Right hindlimb (tissue), 1 donor: ENCODE measurements at regions not wholly inside any gene's neighbourhood (a gene's known extent, or its start where the extent isn't known, plus 50 kb on each side); places are given as distances from the start of the nearest gene placed in this dataset.

Experiments
- DNase-seq: peaks from one replicate; pipeline ENCODE4 v3.0.0-alpha.2; 2018

- DNase-seq = no peak
Measured at GRCh38 chr3:111314181-111314873, 227.7 kb upstream of the CD96 start.

GRCh38 chr3:111314898-111315297, 227.1 kb upstream of the CD96 start:
- DNase-seq = peak; percentile 24

GRCh38 chr3:111315930-111316587, 225.9 kb upstream of the CD96 start:
- no peak for DNase-seq

GRCh38 chr3:111318289-111318688, 223.7 kb upstream of the CD96 start:
- DNase-seq = no peak

GRCh38 chr3:111319598-111319997, 222.4 kb upstream of the CD96 start:
- no peak for DNase-seq

GRCh38 chr3:111321786-111322185, 220.2 kb upstream of the CD96 start:
- DNase-seq = no peak

GRCh38 chr3:111323019-111323418, 219.0 kb upstream of the CD96 start:
- DNase-seq = no peak

GRCh38 chr3:111324151-111324550, 217.8 kb upstream of the CD96 start:
- DNase-seq = no peak

- DNase-seq = no peak
Measured at GRCh38 chr3:111324645-111325044, 217.4 kb upstream of the CD96 start.

- DNase-seq = no peak
Measured at GRCh38 chr3:111325160-111325718, 216.8 kb upstream of the CD96 start.

- no peak for DNase-seq
Measured at GRCh38 chr3:111326144-111326995, 215.6 kb upstream of the CD96 start.

GRCh38 chr3:111331306-111331705, 210.7 kb upstream of the CD96 start:
- DNase-seq = no peak

- DNase-seq = no peak
Measured at GRCh38 chr3:111331912-111332311, 210.1 kb upstream of the CD96 start.

- DNase-seq = peak; percentile 24
Measured at GRCh38 chr3:111332488-111333080, 209.4 kb upstream of the CD96 start.

GRCh38 chr3:111333642-111334041, 208.4 kb upstream of the CD96 start:
- DNase-seq = no peak

GRCh38 chr3:111335512-111336303, 206.3 kb upstream of the CD96 start:
- DNase-seq = no peak

GRCh38 chr3:111336511-111336910, 205.5 kb upstream of the CD96 start:
- DNase-seq = no peak

GRCh38 chr3:111338059-111338698, 203.8 kb upstream of the CD96 start:
- DNase-seq = peak; percentile 57

- DNase-seq = no peak
Measured at GRCh38 chr3:111339017-111339416, 203.0 kb upstream of the CD96 start.

- no peak for DNase-seq
Measured at GRCh38 chr3:111351334-111351733, 190.7 kb upstream of the CD96 start.

- DNase-seq = no peak
Measured at GRCh38 chr3:111352585-111352984, 189.4 kb upstream of the CD96 start.
